Smooth muscle cell (in vitro differentiated cells): ENCODE measurements at regions not wholly inside any gene's neighbourhood (a gene's known extent, or its start where the extent isn't known, plus 50 kb on each side); places are given as distances from the start of the nearest gene placed in this dataset.

Experiments used
- DNase-seq: peaks from one replicate; lab custom pipeline; 2025; ENCODE audit not compliant: unreplicated experiment; lab: John Stamatoyannopoulos, UW
- H2AFZ ChIP-seq: fragments of 200-600 bp; sonication (generic); 2 replicates; pipeline ENCODE4 v1.6.0; 2016; ENCODE audit warnings: antibody characterized with exemption, low read depth, mild to moderate bottlenecking
- H3F3A ChIP-seq: fragments of 200-600 bp; sonication (generic); 2 replicates; pipeline ENCODE4 v1.6.0; 2017; ENCODE audit warnings: antibody characterized with exemption, low read depth
- H3K27ac ChIP-seq: fragments of 200-600 bp; sonication (generic); 2 replicates; pipeline ENCODE4 v1.5.1; 2016; ENCODE audit warnings: low read depth, mild to moderate bottlenecking
- H3K27me3 ChIP-seq: fragments of 200-600 bp; sonication (generic); 2 replicates; pipeline ENCODE4 v1.6.1; 2016; ENCODE audit warnings: low read depth, mild to moderate bottlenecking
- H3K36me3 ChIP-seq: fragments of 200-600 bp; sonication (generic); 2 replicates; pipeline ENCODE4 v1.5.1; 2016; ENCODE audit warnings: low read depth
- H3K4me1 ChIP-seq: fragments of 200-600 bp; sonication (generic); 2 replicates; pipeline ENCODE4 v1.5.1; 2016; ENCODE audit warnings: low read depth
- H3K4me2 ChIP-seq: fragments of 200-600 bp; sonication (generic); 2 replicates; pipeline ENCODE4 v1.6.0; 2016; ENCODE audit warnings: mild to moderate bottlenecking
- H3K4me3 ChIP-seq: fragments of 200-600 bp; sonication (generic); 2 replicates; pipeline ENCODE4 v1.5.1; 2016; ENCODE audit warnings: mild to moderate bottlenecking
- H3K79me2 ChIP-seq: fragments of 200-600 bp; sonication (generic); 2 replicates; pipeline ENCODE4 v1.6.0; 2016; ENCODE audit warnings: low read depth, mild to moderate bottlenecking
- H3K9ac ChIP-seq: fragments of 200-600 bp; sonication (generic); 2 replicates; pipeline ENCODE4 v1.6.0; 2016; ENCODE audit warnings: low read depth
- H3K9me3 ChIP-seq: fragments of 200-600 bp; sonication (generic); replicated peaks from 2 replicates; pipeline ENCODE4 v1.5.1; 2016; ENCODE audit warnings: low read depth
- H4K20me1 ChIP-seq: fragments of 200-600 bp; sonication (generic); 2 replicates; pipeline ENCODE4 v1.6.0; 2016; ENCODE audit warnings: low read depth
- WGBS: methylation state at CpG from one replicate; pipeline ENCODE4 v1.1.7; 2016; ENCODE audit warnings: low lambda C conversion rate; 5-methylcytosine and 5-hydroxymethylcytosine counted together
- TF ChIP-seq, protein P1 (sequence below): fragments of 200-600 bp; sonication (generic); IDR thresholded peaks from 2 replicates; pipeline ENCODE4 v1.5.1; 2017; ENCODE audit warnings: borderline replicate concordance, mild to moderate bottlenecking, antibody characterized with exemption; ENCODE audit not compliant: insufficient read depth, poor library complexity, severe bottlenecking

DNA sequence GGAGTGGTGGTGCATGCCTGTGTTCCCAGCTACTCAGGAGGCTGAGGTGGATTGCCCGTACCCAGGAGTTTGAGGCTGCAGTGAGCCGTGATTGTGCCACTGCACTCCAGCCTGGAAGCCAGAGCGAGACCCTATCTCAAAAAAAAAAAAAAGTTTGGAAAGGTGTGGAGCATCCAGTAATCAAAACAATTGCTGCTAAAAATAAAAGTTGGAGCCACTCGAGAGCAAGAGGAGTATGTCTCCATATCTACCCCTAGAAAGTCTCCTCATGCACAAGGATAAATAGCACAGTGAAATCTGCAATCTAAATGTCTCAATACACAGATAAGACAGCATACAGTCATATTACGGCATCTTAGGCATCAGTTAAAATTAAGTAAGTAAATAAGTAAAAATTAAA is 81.5 kb upstream of the NEBL start:
- 93% methylated on average over 5 of the region's 5 CpGs for WGBS
- H3K9ac ChIP-seq, result no peak overlapping the region
- H3K27me3 ChIP-seq, result no peaks in the 10 kb centered on the region
- H3K4me2 ChIP-seq, result no peak overlapping the region
- no peak for DNase-seq
- no peaks in the 10 kb centered on the region for H3K9me3 ChIP-seq
- H4K20me1 ChIP-seq, result no peaks in the 10 kb centered on the region
- H3K36me3 ChIP-seq, result no peaks in the 10 kb centered on the region
- no peaks in the 10 kb centered on the region for H3F3A ChIP-seq
- H3K4me3 ChIP-seq, result no peak overlapping the region
- no peaks in the 10 kb centered on the region for H3K79me2 ChIP-seq
- peaks cover 17% of the 10 kb centered on the region for H3K4me1 ChIP-seq
- H3K27ac ChIP-seq, result no peak overlapping the region
- TF ChIP-seq, protein P1, sequence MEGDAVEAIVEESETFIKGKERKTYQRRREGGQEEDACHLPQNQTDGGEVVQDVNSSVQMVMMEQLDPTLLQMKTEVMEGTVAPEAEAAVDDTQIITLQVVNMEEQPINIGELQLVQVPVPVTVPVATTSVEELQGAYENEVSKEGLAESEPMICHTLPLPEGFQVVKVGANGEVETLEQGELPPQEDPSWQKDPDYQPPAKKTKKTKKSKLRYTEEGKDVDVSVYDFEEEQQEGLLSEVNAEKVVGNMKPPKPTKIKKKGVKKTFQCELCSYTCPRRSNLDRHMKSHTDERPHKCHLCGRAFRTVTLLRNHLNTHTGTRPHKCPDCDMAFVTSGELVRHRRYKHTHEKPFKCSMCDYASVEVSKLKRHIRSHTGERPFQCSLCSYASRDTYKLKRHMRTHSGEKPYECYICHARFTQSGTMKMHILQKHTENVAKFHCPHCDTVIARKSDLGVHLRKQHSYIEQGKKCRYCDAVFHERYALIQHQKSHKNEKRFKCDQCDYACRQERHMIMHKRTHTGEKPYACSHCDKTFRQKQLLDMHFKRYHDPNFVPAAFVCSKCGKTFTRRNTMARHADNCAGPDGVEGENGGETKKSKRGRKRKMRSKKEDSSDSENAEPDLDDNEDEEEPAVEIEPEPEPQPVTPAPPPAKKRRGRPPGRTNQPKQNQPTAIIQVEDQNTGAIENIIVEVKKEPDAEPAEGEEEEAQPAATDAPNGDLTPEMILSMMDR, result no peak
- H2AFZ ChIP-seq, result no peak overlapping the region

DNA sequence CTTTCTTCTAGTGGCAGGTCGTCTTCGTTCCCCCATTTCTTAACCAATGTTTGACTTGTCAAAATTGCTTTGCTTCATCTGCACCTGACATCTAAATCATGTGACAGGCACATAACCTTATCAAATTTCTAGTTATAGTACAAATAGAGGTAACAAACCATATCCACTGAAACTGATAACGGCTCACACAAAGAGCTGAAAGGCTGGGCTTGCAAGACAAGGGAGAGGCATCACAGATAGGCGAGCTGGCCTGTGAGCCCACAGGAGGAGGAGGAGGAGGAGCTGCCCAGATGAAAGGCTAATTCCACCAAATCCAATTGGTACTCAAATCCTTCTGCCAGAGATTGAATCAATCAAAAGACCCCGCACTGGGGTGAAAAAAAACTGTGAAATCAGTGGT is 80.2 kb upstream of the NEBL start:
- H3K27ac ChIP-seq, result no peak overlapping the region
- H3K36me3 ChIP-seq, result no peaks in the 10 kb centered on the region
- no peaks in the 10 kb centered on the region for H4K20me1 ChIP-seq
- no peaks in the 10 kb centered on the region for H3K9me3 ChIP-seq
- no peak for DNase-seq
- TF ChIP-seq, protein P1, result no peak
- H3K27me3 ChIP-seq, result no peaks in the 10 kb centered on the region
- no peaks in the 10 kb centered on the region for H3F3A ChIP-seq
- WGBS, result 87% methylated on average over 5 of the region's 5 CpGs
- no peak overlapping the region for H3K4me2 ChIP-seq
- H3K4me1 ChIP-seq, result peaks cover 17% of the 10 kb centered on the region
- no peaks in the 10 kb centered on the region for H3K79me2 ChIP-seq
- H3K9ac ChIP-seq, result no peak overlapping the region
- no peak overlapping the region for H3K4me3 ChIP-seq
- no peak overlapping the region for H2AFZ ChIP-seq

DNA sequence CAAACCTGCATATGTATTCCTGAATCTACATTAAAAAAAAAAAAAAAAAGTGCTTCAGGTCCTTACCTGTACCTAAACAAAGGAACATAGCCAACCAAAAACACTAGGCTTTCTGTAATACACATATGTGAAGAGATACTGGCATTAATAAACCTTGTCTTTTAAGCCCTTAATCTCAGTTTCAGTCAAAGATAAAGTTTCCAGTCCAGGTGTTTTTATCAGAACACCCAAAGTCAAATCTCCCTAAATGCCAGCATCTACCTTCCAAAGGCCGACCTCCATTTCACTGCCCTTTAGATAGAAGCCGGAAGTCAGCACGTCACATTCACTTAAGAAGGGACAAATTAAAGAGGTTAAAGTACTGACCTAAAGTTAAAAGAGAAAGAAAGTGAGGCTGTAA is 79.8 kb upstream of the NEBL start:
- Histone ChIP-seq H4K20me1 (no peaks in the 10 kb centered on the region), H3K4me3 (no peak overlapping the region), H2AFZ (no peak overlapping the region), H3K4me1 (peaks cover 17% of the 10 kb centered on the region), H3K27me3 (no peaks in the 10 kb centered on the region), H3K36me3 (no peaks in the 10 kb centered on the region), H3K9me3 (no peaks in the 10 kb centered on the region), H3K27ac (no peak overlapping the region), H3F3A (no peaks in the 10 kb centered on the region), H3K9ac (no peak overlapping the region), H3K4me2 (no peak overlapping the region), H3K79me2 (no peaks in the 10 kb centered on the region)
- WGBS, result 95% methylated on average over 3 of the region's 3 CpGs
- TF ChIP-seq, protein P1, result no peak
- DNase-seq, result no peak

DNA sequence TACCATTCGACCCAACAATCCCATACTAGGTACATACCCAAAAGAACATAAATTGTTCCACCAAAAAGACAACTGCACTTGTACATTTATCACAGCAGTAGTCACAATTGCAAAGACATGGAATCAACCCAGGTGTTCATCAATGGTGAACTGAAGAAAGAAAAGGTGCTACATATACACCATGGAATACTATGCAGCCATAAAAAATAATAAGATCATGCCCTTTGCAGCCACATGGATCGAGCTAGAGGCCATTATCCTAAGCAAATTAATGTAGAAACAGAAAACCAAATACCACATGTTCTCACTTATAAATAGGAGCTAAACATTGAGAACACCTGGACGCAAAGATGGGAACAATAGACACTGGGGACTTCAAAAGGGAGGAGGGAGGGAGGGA is 79.3 kb upstream of the NEBL start:
- H3K4me2 ChIP-seq, result no peak overlapping the region

More for the DNA sequence above, 79.3 kb upstream of the NEBL start:
- no peaks in the 10 kb centered on the region for H4K20me1 ChIP-seq
- no peaks in the 10 kb centered on the region for H3K36me3 ChIP-seq
- H3K4me3 ChIP-seq, result no peak overlapping the region
- H3K9me3 ChIP-seq, result no peaks in the 10 kb centered on the region
- H3K27me3 ChIP-seq, result no peaks in the 10 kb centered on the region
- no peaks in the 10 kb centered on the region for H3F3A ChIP-seq
- H3K9ac ChIP-seq, result no peak overlapping the region
- TF ChIP-seq, protein P1, result no peak
- no peaks in the 10 kb centered on the region for H3K79me2 ChIP-seq
- 94% methylated on average over 3 of the region's 3 CpGs for WGBS
- no peak overlapping the region for H2AFZ ChIP-seq
- H3K4me1 ChIP-seq, result peaks cover 17% of the 10 kb centered on the region
- no peak overlapping the region for H3K27ac ChIP-seq
- DNase-seq, result no peak
